ENCODE measurements at regions not wholly inside any gene's neighbourhood (a gene's known extent, or its start where the extent isn't known, plus 50 kb on each side); places are given as distances from the start of the nearest gene placed in this dataset.

GRCh38 chr13:64061649-64062048 lies 2646.0 kb upstream of the PCDH20 start:
- H3K4me1 ChIP-seq (ENCODE audit: control insufficient read depth, insufficient read depth, low read length), result no peaks in the 10 kb centered on the region
- no peak overlapping the region for H3K4me2 ChIP-seq (ENCODE audit: low read depth, low read length)
- H3K23ac ChIP-seq (ENCODE audit: low read depth, low read length), result no peak overlapping the region
- dilution Hi-C loops (cut with HindIII; ENCODE audit: low sequenced_read_pairs, unreplicated experiment), result no loop called here
- H2BK5ac ChIP-seq (ENCODE audit: low read depth, low read length, poor library complexity, severe bottlenecking), result no peak overlapping the region
- no peaks in the 10 kb centered on the region for H3K9me3 ChIP-seq (ENCODE audit: control insufficient read depth, insufficient read depth, low read length)
- CTCF ChIA-PET, result interaction anchor here (0.7 kb wide), 1 partner anchor 20 kb away, joined by 3 read pairs; no protein-coding TSS in a partner anchor
- POLR2A ChIA-PET (ENCODE audit: unreplicated experiment), result no interaction called here
- in situ Hi-C loops (cut with MboI; ENCODE audit: low sequenced_read_pairs), result no loop called here
- TF ChIP-seq SMC3 (IDR thresholded peaks at IDR 0.05; ENCODE audit: low read depth, low read length) (no peak), BHLHE40 (IDR thresholded peaks at IDR 0.05; ENCODE audit: low read depth, low read length) (no peak), POLR2A (IDR thresholded peaks at IDR 0.05; ENCODE audit: low read depth, low read length) (no peak), RAD21 (IDR thresholded peaks at IDR 0.05; ENCODE audit: low read length) (no peak), CTCF (conservative IDR thresholded peaks at IDR 0.05; ENCODE audit: low read depth, low read length) (no peak), MAZ (IDR thresholded peaks at IDR 0.05; ENCODE audit: borderline replicate concordance, low read depth, low read length) (no peak), USF2 (IDR thresholded peaks at IDR 0.05; ENCODE audit: low read depth, low read length) (no peak)
- H3K27ac ChIP-seq (ENCODE audit: insufficient read depth, low read length), result no peak overlapping the region
- no peak overlapping the region for H4K91ac ChIP-seq (ENCODE audit: insufficient read depth, low read depth, low read length)
- H3K9ac ChIP-seq (ENCODE audit: low read depth, low read length), result no peak overlapping the region
- no peak overlapping the region for H2BK120ac ChIP-seq (ENCODE audit: low read depth, low read length)
- no CpG with 5 or more reads among the region's 2 CpGs for WGBS, 2 experiments (ENCODE audit: extremely low coverage in 2 of 2, insufficient read length in 1 of 2)
- DNase-seq (no peak), ATAC-seq (ENCODE audit: low read depth) (no peak)
- intact Hi-C loops (cut with micrococcal nuclease), result no loop called here
- no peak overlapping the region for H2AK5ac ChIP-seq (ENCODE audit: low read depth, low read length)
- no peak overlapping the region for H4K5ac ChIP-seq (ENCODE audit: low read depth, low read length)
- no peaks in the 10 kb centered on the region for H4K20me1 ChIP-seq (ENCODE audit: insufficient read depth, low read length)
- H2AFZ ChIP-seq (replicated peaks; ENCODE audit: low read length, poor library complexity), result no peak overlapping the region
- no peak overlapping the region for H3K18ac ChIP-seq (ENCODE audit: low read depth, low read length)
- no peaks in the 10 kb centered on the region for H3K27me3 ChIP-seq (ENCODE audit: control insufficient read depth, insufficient read depth, low read length)
- no peak overlapping the region for H4K8ac ChIP-seq (ENCODE audit: low read depth in 2 of 2, low read length in 2 of 2)
- H3K56ac ChIP-seq (ENCODE audit: extremely low read depth, insufficient read depth, low read length), result no peak overlapping the region
- no peaks in the 10 kb centered on the region for H3K9me1 ChIP-seq (ENCODE audit: insufficient read depth, low read length)
- H3K79me1 ChIP-seq (ENCODE audit: low read depth in 1 of 2, low read length in 2 of 2), result no peaks in the 10 kb centered on the region
- H2BK20ac ChIP-seq (ENCODE audit: low read depth, low read length), result no peak overlapping the region
- BruUV-seq (replicated peaks), result no TSS peak
- no peak overlapping the region for H2AK9ac ChIP-seq (replicated peaks; ENCODE audit: low read depth, low read length, poor library complexity)
- H3K4me3 ChIP-seq (ENCODE audit: insufficient read depth, low read depth, low read length), result no peak overlapping the region
- H3K14ac ChIP-seq (replicated peaks; ENCODE audit: low read depth, low read length), result no peak overlapping the region
- no peak overlapping the region for H3K4ac ChIP-seq (ENCODE audit: low read depth, low read length)
- H2BK15ac ChIP-seq (ENCODE audit: low read depth, low read length), result no peak overlapping the region
- no peaks in the 10 kb centered on the region for H3K36me3 ChIP-seq (ENCODE audit: control insufficient read depth, insufficient read depth, low read length)
